ENCODE measurements at regions not wholly inside any gene's neighbourhood (a gene's known extent, or its start where the extent isn't known, plus 50 kb on each side); places are given as distances from the start of the nearest gene placed in this dataset.
"Not testable (repeated sequence)": the region's sequence is repeated elsewhere in the genome, so short reads cannot be mapped to it uniquely, and the experiment has no call there.

DNA sequence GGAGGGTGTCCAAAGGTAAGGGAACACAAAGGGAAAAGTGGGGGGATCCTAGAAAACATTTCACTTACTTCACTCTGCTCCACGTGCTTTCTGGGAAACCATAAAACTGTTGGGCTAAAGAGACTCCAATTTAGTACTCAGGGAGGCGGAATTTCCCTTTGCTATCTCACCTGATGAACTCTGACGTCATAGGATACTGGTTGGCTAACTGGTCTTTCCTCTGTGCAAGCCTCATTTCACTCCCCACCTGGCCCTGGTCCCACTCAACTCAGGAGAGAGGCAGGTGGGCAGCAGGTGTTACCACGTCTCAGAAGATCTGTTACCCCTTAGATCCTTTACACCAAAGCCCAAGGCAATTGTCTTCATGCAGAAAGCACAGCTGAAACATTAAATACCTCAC lies 51.8 kb upstream of the PMAIP1 start:
- DNase-seq = no peak

DNA sequence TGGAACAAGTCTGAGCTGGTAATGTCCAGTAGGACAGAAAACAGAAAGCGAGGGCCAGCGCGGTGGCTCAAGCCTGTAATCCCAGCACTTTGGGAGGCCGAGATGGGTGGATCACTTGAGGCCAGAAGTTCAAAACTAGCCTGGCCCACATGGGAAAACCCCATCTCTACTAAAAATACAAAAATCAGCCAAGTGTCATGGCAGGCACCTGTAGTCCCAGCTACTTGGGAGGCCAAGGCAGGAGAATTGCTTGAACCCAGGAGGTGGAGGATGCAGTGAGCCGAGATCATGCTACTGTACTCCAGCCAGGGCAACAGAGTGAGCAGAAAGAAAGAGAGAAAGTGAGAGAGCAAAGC lies 52.3 kb upstream of the PMAIP1 start:
- not testable (repeated sequence) for DNase-seq

DNA sequence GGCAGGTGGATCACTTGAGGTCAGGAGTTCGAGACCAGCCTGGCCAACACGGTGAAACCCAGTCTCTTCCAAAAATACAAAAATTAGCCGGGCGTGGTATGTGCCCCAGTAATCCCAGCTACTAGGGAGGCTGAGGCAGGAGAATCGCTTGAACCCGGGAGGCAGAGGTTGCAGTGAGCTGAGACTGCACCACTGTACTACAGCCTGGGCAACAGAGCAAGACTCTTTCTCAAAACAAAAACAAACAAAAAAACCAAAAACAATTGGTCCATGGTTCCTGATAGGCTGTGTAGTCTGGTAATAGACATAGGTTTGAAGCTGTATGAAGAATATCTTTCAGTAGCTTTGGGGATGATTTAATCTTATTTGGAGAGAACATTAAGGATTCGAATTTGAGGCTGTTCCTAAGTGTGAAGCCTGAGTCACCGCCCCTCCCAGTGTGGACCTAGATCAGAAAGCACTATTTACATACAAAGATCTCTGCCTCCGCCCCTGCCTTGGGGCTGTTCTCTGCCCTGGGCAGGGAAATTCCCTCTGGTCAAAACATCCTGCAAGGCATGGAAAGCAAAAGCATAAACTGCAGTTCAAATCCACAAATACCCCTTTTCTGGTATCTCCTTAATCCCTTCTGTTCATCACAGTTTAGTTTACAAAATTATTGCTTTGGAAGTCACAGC lies 52.8 kb upstream of the PMAIP1 start:
- DNase-seq = no peak

DNA sequence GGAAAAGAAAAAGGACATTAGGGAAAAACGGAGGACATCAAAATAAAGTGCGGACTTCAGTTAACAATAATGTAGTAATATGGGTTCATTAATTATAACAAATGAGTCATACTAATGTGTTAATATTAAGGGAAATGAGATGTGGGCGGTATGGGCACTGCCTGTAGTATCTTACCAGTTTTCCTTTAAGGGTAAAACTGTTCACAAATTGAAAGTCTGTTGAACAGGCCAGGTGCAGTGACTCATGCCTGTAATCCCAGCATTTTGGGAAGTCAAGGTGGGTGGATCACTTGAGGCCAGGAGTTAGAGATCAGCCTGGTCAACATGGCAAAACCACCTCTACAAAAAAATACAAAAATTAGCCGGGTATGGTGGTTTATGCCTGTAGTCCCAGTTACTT lies 56.8 kb upstream of the PMAIP1 start:
- no peak for DNase-seq

DNA sequence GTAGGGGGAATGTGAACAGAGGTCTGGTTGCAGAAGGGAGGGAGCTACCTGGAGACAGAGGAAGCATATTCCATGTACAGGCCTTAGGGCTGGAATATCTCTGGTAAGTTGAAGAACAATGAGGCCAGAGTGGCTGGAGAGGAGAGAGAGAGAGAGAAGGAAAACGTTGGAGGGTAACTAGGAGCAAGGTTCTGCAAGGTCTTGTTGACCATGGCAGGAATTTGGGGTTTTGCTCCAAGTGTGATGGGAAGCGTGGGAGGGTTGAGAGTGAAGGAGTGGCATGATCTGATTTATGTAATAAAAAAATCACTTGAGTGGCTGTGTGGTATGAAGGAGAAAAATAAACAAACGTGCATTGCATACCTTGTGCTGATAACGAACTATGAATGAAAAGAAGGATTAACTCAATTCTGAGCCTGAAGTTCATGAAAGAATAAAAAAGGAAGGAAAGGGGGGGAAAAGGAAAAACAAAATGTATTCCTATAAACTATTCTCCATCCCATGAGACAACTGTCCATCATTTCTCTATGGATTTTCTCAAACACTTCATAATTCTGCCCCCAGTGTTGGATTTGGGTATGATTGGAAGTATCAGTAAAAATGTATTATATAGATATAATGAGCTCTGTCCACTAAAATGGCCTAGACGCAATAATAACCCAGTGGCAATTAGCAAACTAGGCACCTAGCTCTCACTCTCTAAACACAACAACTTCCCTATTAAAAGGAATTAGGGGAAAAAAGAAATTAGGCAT lies 59.7 kb upstream of the PMAIP1 start:
- DNase-seq = no peak

DNA sequence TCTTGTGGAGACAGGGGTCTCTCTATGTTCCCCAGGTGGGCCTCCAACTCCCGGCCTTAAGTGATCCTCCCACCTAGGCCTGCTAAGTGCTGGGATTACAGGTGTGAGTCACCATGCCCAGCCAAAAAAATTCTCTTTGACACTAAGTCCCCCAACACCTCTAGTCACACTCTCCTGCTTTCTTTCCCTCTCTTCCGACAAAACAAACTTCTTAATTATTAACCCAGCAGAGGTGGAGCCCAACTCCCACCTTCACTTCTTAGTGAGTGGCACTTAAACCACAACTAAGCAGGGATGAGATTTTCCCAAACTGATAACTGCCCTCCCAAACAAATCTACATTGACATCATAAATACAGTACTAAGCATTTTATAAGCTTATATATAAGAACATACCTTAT lies 60.5 kb upstream of the PMAIP1 start:
- no peak for DNase-seq

DNA sequence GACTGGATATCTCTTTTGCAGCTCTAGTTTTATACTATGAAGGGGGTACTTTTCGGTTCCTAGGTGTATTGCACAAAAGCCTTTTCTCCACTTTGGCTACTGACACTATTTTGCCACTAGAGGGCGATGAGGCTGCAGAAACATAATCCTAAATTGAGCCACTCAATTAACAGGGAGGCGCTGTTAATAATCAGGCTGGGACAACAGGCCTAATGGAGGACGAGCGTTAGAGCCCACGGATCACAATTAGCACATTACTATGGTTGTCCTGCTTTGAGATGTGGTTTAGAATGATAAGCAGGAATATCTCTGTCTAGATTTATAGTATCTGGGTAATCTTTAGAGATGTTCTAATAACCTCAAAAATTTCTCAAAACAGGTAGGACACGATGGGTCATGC lies 62.2 kb upstream of the PMAIP1 start:
- peak; percentile 5 for DNase-seq

DNA sequence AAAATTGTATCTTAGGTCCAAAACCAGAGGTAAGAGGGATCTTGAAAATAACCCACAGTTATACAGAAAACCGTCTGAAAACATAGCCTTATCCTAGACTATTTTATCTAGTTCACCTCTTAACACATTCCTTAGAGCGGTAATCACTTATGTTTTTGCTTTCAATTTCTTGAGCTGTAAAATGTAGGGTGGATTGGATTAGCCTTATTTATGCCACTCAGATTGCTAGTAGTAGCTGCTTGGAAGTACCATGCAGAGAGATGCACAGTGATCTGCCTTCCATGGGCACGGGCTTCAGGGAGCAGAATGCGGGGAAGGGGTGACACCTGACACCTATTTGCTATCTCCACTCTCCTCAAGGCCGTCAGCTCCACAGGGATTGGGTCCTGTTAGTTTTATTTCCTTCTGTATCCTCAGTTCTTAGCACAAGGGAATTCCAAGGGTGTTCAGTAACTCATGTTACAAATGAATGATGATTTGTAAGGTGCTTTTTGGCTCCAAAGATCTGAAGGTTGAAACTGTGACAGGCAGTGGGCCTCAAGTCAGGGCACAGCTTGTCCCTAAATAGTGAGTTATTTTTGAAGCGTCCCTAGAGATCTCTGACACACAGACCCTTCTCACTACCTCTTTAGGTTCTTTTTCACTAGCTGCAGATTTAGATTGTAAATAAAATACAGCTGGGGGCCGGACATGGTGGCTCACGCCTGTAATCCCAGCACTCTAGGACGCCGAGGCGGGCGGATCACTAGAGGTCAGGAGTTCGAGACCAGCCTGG lies 64.0 kb upstream of the PMAIP1 start:
- no peak for DNase-seq

DNA sequence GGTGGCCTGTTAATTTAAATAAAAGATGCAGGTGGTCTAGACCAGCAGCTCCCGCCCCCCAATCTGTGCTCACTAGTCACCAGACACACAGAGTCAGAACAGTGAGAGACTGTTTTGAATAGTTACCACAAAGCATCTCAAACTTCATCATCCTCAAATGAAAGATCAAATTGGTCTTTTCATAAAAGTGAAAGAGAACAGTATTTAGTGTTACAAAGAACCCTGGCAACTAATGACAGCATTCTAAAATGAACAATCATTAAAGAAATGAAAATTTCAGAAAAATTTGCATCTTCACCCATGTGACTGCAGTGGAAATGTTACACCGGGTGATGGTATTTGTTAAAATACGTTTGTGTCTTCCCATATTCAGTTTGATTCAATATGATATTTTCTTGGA lies 65.5 kb upstream of the PMAIP1 start:
- no peak for DNase-seq

DNA sequence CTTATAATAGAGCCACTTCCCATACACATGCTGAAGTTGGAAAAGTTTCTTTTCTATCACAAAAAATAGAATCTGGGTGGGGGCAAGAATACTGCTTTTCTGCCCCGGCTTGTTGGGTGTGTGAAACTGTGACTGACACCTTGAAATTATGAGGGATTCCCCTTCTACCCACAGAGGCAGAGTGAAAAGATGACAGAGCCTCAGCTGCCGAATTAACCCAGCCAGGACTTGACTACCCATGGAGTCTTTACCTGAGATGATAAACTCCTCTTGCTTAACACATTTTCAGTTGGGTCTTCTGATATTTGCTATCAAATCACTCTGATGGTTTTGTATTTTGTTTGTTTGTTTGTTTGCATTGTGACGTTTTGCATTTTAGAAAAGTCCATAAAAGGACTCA lies 66.0 kb upstream of the PMAIP1 start:
- DNase-seq = no peak

DNA sequence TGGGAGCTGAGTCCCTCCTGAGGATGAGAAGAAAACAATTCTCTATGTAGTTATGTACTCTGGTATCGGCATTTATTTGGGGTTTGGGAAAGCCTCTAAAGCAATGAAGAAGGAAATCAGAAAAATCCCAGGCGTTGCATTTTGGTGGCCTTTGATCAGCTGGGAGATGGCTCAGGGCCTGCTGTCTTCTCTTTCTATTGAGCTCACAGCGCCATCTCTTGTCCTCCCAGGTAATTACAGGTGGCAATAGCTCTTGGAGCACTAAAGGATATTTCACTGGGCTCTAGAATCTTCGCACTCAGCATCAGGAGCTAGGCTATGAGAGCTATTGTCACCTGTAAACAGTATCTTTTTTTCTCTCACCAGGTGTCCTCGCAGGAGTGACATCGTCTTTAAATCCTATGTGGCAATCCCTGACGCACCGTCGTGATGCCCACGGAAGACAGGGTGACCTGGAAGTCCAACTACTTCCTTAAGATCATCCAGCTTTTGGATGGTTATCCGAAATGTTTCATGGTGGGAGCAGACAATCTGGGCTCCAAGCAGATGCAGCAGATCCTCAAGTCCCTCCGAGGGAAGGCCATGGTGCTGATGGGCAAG lies 76.1 kb upstream of the PMAIP1 start:
- peak; percentile 1 for DNase-seq

DNA sequence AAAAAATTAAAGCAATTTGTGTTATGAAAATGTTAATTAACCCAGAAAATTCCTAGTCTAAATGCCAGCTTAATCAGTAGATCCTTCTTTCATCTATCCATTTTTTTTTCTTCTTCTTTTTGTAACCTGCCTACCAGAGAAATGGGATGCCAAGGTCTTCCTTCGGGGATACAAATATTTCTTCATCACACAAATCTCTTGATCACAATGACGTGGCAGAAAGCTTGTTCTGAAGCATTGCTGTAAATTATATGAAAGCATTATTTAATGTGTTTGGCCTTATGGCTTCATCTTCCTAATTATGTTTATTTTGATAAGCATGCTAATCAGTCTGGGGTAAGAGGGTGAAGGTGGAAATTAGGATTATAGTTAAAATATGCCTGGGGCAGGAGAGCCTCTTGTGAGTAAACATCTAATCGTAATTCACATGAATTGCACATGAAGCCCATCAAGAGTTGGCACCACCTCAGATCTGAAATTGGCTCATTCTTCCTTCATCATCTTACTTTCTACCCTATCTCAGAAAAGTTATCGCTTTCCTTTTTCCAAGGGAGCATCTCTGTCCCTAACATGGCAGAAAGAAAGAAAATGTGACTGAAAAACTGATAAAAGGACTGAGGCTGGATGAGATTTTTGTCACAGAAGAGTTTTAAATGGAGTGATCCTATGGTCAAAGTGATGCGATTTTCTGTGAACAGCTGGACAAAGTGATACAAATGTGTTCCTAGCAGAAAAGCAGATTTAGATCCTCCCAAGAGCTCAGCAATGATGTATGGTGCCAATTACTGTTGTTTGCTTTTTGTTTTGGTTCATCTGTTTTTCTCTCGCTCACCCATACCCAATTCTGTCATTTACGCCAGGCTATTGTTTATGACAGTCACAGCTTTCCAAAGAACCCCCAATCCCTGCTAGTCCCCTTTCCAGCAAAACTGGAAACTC lies 76.9 kb upstream of the PMAIP1 start:
- no peak for DNase-seq

DNA sequence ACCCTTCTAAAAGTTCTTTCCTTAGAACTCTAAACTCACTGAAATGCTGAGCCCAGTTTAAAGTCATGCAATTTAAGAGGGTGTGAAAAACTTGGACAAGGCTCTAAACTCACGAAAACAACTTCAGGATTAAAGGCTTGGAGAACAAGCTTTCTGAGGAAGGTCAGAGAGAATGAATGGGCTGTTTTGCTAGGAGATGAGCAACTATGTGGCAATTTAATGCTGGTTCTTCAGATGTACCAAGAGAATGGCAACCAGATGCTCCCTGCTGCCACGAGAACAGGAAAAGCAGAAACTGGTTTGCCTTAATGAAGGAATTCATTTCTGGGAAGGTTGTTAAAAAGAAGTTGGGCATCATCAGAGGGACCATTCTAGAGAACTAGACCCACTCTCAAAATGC lies 77.8 kb upstream of the PMAIP1 start:
- no peak for DNase-seq

DNA sequence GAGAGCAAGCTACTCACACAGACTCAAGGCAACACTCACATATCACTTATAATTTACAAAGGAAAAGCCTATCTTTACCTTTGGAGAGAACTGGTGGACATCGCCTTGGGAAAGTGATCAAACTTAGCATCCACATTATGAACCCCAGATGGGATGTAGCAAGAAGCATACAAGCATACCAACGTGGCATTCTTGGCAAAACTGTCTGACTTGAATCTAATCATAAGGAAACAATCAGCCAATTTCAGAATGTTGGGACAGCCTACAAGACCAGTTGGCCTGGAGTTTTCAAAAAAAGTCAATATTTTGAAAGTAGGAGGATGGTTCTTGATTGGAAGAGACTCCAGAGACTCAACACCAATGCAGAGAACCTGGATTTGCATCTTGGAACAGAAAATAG lies 79.1 kb upstream of the PMAIP1 start:
- DNase-seq = no peak

DNA sequence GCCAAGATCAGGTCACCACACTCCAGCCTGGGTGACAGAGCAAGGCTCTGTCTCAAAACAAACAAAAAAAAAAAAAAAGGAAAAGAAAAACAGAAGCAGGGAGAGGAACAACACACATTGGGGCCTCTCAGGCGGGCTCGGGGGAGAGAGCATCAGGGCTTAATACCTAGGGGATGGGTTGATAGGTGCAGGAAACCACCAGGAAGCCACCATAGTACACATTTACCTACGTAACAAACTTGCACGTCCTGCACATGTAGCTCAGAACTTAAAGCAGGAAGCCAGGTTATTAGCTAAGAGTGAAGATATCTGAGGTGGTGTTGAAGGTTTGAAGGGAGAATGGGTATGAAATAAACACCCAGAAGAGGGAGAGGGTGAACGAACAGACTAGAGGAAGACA lies 81.0 kb upstream of the PMAIP1 start:
- DNase-seq = no peak

DNA sequence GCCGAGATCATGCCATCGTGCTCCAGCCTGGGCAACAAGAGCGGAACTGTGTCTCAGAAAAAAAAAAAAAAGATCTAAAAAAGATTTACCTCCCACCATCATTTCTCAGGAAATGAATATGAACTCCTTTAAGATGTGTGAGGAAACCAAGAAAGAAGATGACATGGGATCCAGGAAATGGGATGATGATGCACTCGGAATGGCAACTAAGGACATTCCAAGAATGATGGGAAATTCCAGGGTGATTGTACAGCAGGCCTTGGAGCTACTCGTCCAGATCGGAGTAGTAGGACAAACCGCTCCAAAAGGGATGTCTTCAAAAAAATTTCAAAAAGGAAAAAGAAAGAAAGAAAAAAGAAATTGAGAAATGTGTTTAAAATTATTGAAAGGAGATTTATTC lies 84.9 kb upstream of the PMAIP1 start:
- no peak for DNase-seq

DNA sequence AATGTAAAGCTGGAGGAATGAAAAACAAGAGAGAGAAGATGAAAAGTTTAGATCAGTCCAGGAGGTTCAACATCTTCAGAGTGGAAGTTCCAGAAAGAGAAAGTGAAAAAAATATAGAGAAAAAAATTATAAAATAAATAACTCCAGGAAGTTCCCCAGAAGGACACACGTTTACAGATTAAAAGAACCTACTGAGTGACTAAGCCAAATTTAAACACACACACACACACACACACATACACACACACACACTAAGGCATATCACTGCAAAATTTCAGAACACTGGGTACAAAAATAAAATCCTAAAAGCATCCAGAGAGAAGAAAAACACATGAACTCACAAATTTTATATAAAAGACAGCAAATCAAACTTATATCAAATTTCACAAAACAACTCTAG lies 85.9 kb upstream of the PMAIP1 start:
- DNase-seq = no peak

DNA sequence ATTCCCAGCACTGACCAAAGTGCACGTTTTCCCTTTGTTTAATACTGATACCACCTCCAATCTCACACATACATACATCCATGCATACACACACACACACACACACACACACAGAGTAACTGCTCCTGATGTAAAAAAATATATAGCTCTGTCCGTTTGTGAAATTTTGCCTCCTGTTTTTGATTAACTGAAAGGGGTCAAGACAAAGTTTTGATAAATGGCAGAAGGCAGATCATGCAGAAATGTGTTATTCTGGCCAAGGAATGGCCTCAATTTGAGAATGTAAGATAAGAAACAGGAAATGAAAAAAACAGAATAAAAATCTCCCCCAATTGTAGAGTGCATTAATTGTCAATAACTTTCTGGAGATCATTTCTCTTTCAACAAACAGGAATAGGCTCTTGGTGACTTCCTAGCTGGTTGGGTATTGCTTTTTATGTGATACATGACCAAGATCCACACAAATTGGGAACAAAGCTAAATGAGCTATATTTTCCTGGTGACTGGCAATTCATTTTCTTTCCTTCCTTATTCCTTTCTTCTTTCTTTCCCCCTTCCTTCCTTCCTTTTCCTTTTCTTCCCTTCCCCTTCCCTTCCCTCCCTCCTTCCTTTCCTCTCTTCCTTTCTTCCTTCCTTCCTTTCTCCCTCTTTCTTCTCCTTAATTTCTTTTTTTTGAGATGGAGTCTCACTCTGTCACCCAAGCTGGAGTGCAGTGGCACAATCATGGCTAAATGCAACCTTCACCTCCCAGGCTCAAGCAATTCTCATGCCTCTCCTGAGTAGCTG lies 88.9 kb upstream of the PMAIP1 start:
- no peak for DNase-seq

DNA sequence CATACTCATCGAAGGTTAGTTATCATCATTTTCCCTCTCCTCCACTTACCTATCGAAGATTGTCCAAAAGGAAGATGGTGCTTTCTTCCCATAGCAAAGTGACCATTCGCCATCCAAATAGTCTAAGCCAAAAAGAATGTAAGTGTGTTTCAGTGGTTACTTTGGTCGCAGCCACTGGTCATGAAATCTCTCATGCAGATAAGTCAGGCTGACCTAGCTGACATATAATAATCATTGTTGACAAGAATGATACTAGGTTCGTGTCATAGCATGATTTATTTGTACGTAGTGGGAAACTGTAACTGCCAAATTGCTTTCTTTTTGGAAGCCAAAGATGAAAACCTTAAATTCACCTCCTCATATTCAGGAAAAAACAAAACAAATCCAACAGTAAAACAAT lies 89.6 kb upstream of the PMAIP1 start:
- DNase-seq = no peak

DNA sequence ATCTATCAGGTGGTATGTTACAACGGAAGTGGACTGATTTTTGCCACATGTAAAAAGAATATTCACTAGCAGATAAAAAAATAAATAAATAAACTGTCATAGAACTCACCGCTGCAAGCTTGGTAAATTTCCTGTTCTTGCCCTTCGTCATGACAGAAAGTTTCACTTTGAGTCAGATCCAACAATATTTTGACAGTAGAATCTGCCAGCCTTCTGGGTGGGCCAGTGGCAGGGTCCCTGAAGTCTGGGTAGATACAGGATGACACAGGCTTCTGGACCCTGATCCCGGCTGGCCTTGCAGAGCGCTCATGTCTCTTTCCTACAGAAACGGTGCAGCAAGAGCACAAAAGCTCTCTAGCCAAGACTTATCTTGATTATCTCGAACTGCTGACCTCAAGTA lies 97.8 kb upstream of the PMAIP1 start:
- no peak for DNase-seq

DNA sequence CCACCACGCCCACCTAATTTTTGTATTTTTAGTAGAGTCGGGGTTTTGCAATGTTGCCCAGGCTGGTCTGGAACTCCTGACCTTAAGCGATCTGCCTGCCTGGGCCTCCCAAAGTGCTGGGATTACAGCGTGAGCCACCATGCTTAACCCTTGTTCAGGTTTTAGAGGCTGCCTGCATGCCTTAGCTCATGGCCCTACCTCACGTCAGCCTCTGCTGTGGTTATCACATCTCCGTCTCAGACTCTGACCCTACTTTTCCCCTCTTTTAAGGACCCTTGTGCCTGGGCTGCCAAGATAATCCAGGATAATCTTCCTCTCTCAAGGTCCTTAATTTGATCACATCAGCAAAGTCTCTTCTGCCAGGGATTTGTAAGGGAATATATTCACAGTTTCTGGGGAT lies 98.2 kb upstream of the PMAIP1 start:
- no peak for DNase-seq

DNA sequence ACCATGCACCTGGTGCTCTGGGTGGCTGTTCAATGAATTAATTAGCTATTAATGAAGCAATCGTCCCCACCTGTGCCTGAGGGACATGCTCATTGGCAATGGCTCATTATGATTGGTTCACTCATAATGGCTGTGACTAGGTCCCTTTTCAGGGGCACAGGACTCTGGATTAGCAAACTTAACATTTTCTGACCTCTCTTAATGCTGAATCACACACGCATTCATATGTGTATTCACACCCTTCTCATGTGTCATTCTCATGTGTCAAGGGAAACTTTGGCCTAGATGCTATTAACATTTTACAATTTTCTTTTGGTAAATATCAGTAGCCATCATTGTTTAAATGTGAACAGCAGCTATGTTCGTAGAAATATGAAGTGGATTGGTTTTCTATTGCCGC lies 98.9 kb upstream of the PMAIP1 start:
- no peak for DNase-seq
